Fibroblast of villous mesenchyme (primary cell): ENCODE measurements at regions not wholly inside any gene's neighbourhood (a gene's known extent, or its start where the extent isn't known, plus 50 kb on each side); places are given as distances from the start of the nearest gene placed in this dataset.
"Not testable (repeated sequence)": the region's sequence is repeated elsewhere in the genome, so short reads cannot be mapped to it uniquely, and the experiment has no call there.

ENCODE experiments used
- DNase-seq: peaks from one replicate; pipeline ENCODE4 v3.0.0-alpha.2; 2010; ENCODE audit warnings: low read depth
- H3K4me3 ChIP-seq: 2 replicates; pipeline ENCODE4 v1.5.1; 2011; ENCODE audit warnings: low read depth, mild to moderate bottlenecking, low read length
- TF ChIP-seq, protein P1 (sequence below): IDR thresholded peaks from 2 replicates; pipeline ENCODE4 v1.5.1; 2012; ENCODE audit warnings: low read depth, mild to moderate bottlenecking, low read length; ENCODE audit not compliant: insufficient read depth

- H3K4me3 ChIP-seq, result no peak overlapping the region
- DNase-seq, result no peak
- TF ChIP-seq, protein P1, sequence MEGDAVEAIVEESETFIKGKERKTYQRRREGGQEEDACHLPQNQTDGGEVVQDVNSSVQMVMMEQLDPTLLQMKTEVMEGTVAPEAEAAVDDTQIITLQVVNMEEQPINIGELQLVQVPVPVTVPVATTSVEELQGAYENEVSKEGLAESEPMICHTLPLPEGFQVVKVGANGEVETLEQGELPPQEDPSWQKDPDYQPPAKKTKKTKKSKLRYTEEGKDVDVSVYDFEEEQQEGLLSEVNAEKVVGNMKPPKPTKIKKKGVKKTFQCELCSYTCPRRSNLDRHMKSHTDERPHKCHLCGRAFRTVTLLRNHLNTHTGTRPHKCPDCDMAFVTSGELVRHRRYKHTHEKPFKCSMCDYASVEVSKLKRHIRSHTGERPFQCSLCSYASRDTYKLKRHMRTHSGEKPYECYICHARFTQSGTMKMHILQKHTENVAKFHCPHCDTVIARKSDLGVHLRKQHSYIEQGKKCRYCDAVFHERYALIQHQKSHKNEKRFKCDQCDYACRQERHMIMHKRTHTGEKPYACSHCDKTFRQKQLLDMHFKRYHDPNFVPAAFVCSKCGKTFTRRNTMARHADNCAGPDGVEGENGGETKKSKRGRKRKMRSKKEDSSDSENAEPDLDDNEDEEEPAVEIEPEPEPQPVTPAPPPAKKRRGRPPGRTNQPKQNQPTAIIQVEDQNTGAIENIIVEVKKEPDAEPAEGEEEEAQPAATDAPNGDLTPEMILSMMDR, result no peak
Measured at GRCh38 chr5:126677121-126677520, 76.4 kb downstream of the PHAX start.

DNA sequence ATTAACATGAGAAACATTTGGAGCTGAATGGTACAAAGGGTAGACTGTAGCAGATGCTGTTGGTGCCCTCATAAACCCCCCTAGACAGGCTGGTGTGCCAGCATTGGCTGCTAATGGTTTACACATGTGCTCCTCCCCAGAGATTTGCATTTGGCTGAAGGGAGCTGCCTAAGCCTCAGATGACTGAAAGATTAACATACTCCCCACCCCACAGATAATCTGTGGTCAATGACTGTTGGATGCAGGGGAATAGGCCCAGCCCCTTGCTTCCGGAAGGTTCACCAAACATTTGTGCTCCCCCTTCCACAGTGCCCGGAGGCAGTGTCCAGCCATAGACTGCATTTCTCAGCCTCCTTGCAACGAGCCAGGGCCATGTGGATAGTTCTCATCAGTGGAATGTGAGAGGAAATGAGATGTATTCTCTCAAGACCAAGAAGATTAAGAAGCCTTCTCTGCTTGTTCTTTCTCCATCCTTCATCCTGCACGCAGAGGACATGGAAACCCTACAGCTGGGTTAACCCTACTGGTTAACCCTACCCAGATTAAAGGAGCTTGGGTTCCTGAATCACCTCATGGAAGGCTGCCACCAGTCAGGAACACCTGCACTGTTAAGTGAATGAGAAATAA lies 79.6 kb downstream of the PHAX start:
- DNase-seq, result peak; percentile 36
- H3K4me3 ChIP-seq, result no peak overlapping the region
- TF ChIP-seq, protein P1, result no peak

- not testable (repeated sequence) for H3K4me3 ChIP-seq, DNase-seq
Measured at GRCh38 chr5:126681314-126681713, 80.6 kb downstream of the PHAX start.

GRCh38 chr5:126681970-126682369 lies 81.2 kb downstream of the PHAX start:
- TF ChIP-seq, protein P1, result no peak
- DNase-seq, result no peak
- H3K4me3 ChIP-seq, result no peak overlapping the region

DNA sequence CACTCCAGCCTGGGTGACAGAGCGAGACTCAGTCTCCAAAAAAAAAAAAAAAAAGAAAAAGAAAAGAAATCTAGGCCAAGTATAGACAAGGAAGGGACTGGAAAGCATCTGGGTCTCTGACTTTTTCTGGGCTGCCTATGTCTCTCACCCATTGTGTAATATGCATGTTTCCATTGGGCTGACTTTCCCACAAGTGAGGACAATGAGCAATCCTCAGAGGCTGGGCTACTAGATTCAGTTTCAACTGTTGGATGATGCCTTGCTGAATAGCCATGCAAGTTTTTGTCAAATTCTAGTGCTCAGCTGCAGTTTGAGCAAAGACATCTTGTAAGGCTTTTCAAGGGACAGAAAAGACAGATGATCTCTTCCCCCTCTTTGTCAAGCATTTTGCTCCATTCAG lies 82.1 kb downstream of the PHAX start:
- H3K4me3 ChIP-seq, result no peak overlapping the region
- TF ChIP-seq, protein P1, result no peak
- DNase-seq, result no peak

GRCh38 chr5:126683912-126684311 lies 83.2 kb downstream of the PHAX start:
- no peak overlapping the region for H3K4me3 ChIP-seq
- no peak for DNase-seq
- TF ChIP-seq, protein P1, result no peak

DNA sequence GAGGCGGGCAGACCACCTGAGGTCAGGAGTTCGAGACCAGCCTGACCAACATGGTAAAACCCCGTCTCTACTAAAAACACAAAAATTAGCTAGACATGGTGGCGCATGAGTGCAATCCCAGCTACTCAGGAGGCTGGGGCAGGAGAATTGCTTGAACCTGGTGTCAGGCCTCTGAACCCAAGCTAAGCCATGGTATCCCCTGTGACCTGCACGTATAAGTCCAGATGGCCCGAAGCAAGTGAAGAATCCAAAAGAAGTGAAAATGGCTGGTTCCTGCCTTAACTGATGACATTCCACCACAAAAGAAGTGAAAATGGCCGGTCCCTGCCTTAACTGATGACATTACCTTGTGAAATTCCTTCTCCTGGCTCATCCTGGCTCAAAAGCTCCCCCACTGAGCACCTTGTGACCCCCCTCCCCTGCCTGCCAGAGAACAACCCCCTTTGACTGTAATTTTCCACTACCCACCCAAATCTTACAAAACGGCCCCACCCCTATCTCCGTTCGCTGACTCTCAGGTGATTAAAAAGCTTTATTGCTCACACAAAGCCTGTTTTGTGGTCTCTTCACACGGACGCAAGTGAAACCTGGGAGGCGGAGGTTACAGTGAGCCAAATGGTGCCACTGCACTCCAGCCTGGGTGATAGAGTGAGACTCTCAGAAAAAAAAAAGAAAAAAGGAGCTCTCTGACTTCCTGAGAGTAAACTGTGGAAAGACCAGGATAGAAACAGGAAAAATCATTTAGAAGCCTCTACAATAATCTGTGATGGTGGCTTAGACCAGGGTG lies 84.1 kb downstream of the PHAX start:
- not testable (repeated sequence) for DNase-seq, H3K4me3 ChIP-seq
